ENCODE measurements at regions not wholly inside any gene's neighbourhood (a gene's known extent, or its start where the extent isn't known, plus 50 kb on each side); places are given as distances from the start of the nearest gene placed in this dataset.

DNA sequence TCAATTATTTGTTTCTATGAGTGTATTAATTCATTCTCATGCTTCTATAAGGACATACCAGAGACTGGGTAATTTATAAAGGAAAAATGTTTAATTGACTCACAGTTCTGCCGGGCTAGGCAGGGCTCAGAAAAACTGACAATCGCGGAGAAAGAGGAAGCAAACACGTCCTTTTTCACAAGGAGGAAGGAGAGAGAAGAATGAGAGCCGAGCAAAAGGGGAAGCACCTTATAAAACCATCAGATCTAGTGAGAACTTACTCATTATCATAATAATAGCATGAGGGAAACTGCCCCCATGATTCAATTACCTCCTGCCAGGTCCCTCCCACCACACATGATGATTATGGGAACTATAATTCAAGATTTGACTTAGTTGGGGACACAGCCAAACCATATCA is 294.0 kb downstream of the DSC3 start:
- no peaks in the 10 kb centered on the region for H3K27me3 ChIP-seq (ENCODE audit: insufficient read depth, low read depth)
- no peaks in the 10 kb centered on the region for H3K4me1 ChIP-seq (ENCODE audit: low read depth, poor library complexity, severe bottlenecking)
- H3K9ac ChIP-seq: no peak overlapping the region
- TF ChIP-seq, protein P1, sequence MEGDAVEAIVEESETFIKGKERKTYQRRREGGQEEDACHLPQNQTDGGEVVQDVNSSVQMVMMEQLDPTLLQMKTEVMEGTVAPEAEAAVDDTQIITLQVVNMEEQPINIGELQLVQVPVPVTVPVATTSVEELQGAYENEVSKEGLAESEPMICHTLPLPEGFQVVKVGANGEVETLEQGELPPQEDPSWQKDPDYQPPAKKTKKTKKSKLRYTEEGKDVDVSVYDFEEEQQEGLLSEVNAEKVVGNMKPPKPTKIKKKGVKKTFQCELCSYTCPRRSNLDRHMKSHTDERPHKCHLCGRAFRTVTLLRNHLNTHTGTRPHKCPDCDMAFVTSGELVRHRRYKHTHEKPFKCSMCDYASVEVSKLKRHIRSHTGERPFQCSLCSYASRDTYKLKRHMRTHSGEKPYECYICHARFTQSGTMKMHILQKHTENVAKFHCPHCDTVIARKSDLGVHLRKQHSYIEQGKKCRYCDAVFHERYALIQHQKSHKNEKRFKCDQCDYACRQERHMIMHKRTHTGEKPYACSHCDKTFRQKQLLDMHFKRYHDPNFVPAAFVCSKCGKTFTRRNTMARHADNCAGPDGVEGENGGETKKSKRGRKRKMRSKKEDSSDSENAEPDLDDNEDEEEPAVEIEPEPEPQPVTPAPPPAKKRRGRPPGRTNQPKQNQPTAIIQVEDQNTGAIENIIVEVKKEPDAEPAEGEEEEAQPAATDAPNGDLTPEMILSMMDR (conservative IDR thresholded peaks at IDR 0.05; ENCODE audit: low read depth, low read length): no peak
- no peak overlapping the region for H2AFZ ChIP-seq (ENCODE audit: low read depth)
- H3K27ac ChIP-seq: no peak overlapping the region
- no peaks in the 10 kb centered on the region for H4K20me1 ChIP-seq (ENCODE audit: insufficient read depth)
- H3K36me3 ChIP-seq (ENCODE audit: insufficient read depth): no peaks in the 10 kb centered on the region
- no peak overlapping the region for H3K4me3 ChIP-seq (IDR thresholded peaks at IDR 0.05; ENCODE audit: insufficient read depth, low read depth, low read length)
- H3K79me2 ChIP-seq (ENCODE audit: insufficient read depth, low read depth): no peaks in the 10 kb centered on the region
- H3K4me2 ChIP-seq: no peak overlapping the region

DNA sequence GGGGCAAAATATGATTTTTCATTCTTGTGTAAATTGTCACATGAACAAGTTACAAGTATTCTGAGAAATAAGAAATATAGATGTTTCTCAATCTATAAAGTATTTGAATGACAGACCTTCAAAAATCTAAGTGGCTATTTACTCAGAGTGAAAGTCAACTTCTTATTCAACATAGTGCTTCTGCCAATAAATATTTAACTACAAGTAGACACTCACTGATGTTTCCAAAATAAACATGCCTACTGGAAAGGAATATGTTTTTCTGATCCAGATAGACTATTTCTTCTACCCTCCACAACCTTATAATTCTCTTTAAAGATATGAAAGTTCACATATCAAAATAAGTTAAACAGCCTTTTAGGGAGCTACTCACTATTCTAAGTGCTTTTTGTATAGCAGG is 296.3 kb downstream of the DSC3 start:
- no peak overlapping the region for H3K9ac ChIP-seq
- no peaks in the 10 kb centered on the region for H3K36me3 ChIP-seq (ENCODE audit: insufficient read depth)
- no peaks in the 10 kb centered on the region for H4K20me1 ChIP-seq (ENCODE audit: insufficient read depth)
- no peak overlapping the region for H2AFZ ChIP-seq (ENCODE audit: low read depth)
- TF ChIP-seq, protein P1 (conservative IDR thresholded peaks at IDR 0.05; ENCODE audit: low read depth, low read length): no peak
- H3K4me3 ChIP-seq (IDR thresholded peaks at IDR 0.05; ENCODE audit: insufficient read depth, low read depth, low read length): no peak overlapping the region
- no peaks in the 10 kb centered on the region for H3K4me1 ChIP-seq (ENCODE audit: low read depth, poor library complexity, severe bottlenecking)
- no peak overlapping the region for H3K27ac ChIP-seq
- H3K4me2 ChIP-seq: no peak overlapping the region
- H3K27me3 ChIP-seq (ENCODE audit: insufficient read depth, low read depth): no peaks in the 10 kb centered on the region
- no peaks in the 10 kb centered on the region for H3K79me2 ChIP-seq (ENCODE audit: insufficient read depth, low read depth)

DNA sequence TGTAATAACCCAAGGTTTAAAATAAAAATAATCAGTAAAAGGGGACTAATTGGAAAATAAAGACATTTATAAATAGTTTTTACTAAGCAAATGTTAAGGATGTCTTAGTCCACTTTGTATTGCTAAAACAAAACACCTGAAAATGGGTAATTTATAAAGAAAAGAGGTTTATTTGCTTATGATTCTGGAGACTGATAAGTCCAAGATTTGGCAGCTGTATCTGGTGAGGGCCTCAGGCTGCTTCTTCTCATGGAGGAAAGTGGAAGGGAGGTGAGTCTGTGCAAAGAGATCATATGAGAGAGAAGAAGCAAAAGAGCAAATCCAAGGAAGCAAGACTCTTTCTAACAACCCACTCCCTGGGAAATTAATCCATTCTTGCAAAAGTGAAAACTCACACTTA is 299.5 kb downstream of the DSC3 start:
- Histone ChIP-seq H3K4me1 (ENCODE audit: low read depth, poor library complexity, severe bottlenecking) (no peaks in the 10 kb centered on the region), H3K79me2 (ENCODE audit: insufficient read depth, low read depth) (no peaks in the 10 kb centered on the region), H3K27me3 (ENCODE audit: insufficient read depth, low read depth) (no peaks in the 10 kb centered on the region), H3K27ac (no peak overlapping the region), H3K9ac (no peak overlapping the region), H3K4me3 (IDR thresholded peaks at IDR 0.05; ENCODE audit: insufficient read depth, low read depth, low read length) (no peak overlapping the region), H3K4me2 (no peak overlapping the region), H4K20me1 (ENCODE audit: insufficient read depth) (no peaks in the 10 kb centered on the region), H3K36me3 (ENCODE audit: insufficient read depth) (no peaks in the 10 kb centered on the region), H2AFZ (ENCODE audit: low read depth) (no peak overlapping the region)
- TF ChIP-seq, protein P1 (conservative IDR thresholded peaks at IDR 0.05; ENCODE audit: low read depth, low read length): no peak

DNA sequence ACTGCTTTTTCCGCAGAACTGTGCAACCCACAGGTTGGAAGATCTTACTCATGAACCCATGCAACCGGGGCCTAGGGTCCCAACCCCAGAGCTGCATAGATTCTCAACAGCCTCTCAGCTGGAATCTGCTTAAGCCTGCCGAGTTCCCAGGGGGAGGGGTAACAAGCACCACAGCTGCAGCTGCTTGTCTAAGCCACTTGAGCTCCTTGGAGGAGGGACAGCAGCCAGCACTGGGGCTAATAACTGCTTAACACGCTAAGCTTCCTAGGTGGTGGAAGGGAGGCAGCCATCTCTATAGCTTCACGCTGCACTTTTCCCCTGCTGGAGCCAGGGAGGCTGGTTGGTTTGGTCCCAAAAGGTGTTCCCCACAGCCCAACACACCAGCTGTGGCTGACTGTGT is 311.6 kb downstream of the DSC3 start:
- Histone ChIP-seq H3K4me1 (ENCODE audit: low read depth, poor library complexity, severe bottlenecking) (no peaks in the 10 kb centered on the region), H3K79me2 (ENCODE audit: insufficient read depth, low read depth) (no peaks in the 10 kb centered on the region), H3K9ac (no peak overlapping the region), H3K4me2 (no peak overlapping the region), H2AFZ (ENCODE audit: low read depth) (no peak overlapping the region), H3K36me3 (ENCODE audit: insufficient read depth) (no peaks in the 10 kb centered on the region), H3K27ac (no peak overlapping the region), H3K4me3 (IDR thresholded peaks at IDR 0.05; ENCODE audit: insufficient read depth, low read depth, low read length) (no peak overlapping the region), H3K27me3 (ENCODE audit: insufficient read depth, low read depth) (no peaks in the 10 kb centered on the region), H4K20me1 (ENCODE audit: insufficient read depth) (no peaks in the 10 kb centered on the region)
- TF ChIP-seq, protein P1 (conservative IDR thresholded peaks at IDR 0.05; ENCODE audit: low read depth, low read length): no peak

DNA sequence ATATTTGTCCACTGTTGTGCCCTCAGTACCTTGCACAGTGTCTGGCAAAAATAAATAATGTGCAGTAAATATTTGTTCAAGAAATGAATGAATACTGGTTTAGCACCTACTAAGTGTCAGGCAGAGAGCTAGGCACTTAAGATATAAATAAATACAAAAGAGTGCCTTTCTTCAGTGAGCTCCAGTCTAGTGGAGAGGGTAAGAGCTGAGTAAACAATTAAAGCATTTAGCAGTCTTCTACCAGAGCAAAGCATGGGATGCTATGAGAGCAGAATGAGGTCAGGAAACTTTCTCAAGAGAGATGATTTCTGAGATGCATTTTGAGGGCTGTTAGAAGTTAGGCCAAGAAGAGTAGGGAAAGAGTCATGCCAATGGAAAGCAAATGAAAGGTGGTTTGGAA is 314.7 kb downstream of the DSC3 start:
- Histone ChIP-seq H3K79me2 (ENCODE audit: insufficient read depth, low read depth) (no peaks in the 10 kb centered on the region), H3K27me3 (ENCODE audit: insufficient read depth, low read depth) (no peaks in the 10 kb centered on the region), H4K20me1 (ENCODE audit: insufficient read depth) (no peaks in the 10 kb centered on the region), H3K36me3 (ENCODE audit: insufficient read depth) (no peaks in the 10 kb centered on the region), H3K4me1 (ENCODE audit: low read depth, poor library complexity, severe bottlenecking) (no peaks in the 10 kb centered on the region), H2AFZ (ENCODE audit: low read depth) (no peak overlapping the region), H3K9ac (no peak overlapping the region), H3K27ac (no peak overlapping the region), H3K4me2 (no peak overlapping the region), H3K4me3 (IDR thresholded peaks at IDR 0.05; ENCODE audit: insufficient read depth, low read depth, low read length) (no peak overlapping the region)
- TF ChIP-seq, protein P1 (conservative IDR thresholded peaks at IDR 0.05; ENCODE audit: low read depth, low read length): no peak
